ENCODE measurements at regions not wholly inside any gene's neighbourhood (a gene's known extent, or its start where the extent isn't known, plus 50 kb on each side); places are given as distances from the start of the nearest gene placed in this dataset.

GRCh38 chr13:72208112-72208645 lies 341.2 kb upstream of the DACH1 start:
- DNase-seq = no peak

GRCh38 chr13:72205773-72206172 lies 338.8 kb upstream of the DACH1 start:
- no peak for DNase-seq

- DNase-seq = no peak
These were observed 337.3 kb upstream of the DACH1 start for GRCh38 chr13:72204291-72204690.

GRCh38 chr13:72201726-72202125 lies 334.7 kb upstream of the DACH1 start:
- no peak for DNase-seq

GRCh38 chr13:72199640-72200039 lies 332.6 kb upstream of the DACH1 start:
- no peak for DNase-seq

GRCh38 chr13:72198967-72199560 lies 332.1 kb upstream of the DACH1 start:
- no peak for DNase-seq

- no peak for DNase-seq
These were observed 331.0 kb upstream of the DACH1 start for GRCh38 chr13:72198042-72198441.

GRCh38 chr13:72195044-72195704 lies 328.2 kb upstream of the DACH1 start:
- DNase-seq = no peak

- no peak for DNase-seq
These were observed 327.5 kb upstream of the DACH1 start for GRCh38 chr13:72194523-72194922.

GRCh38 chr13:72186730-72187422 lies 319.9 kb upstream of the DACH1 start:
- no peak for DNase-seq

- no peak for DNase-seq
These were observed 318.8 kb upstream of the DACH1 start for GRCh38 chr13:72185776-72186175.

- no peak for DNase-seq
These were observed 314.7 kb upstream of the DACH1 start for GRCh38 chr13:72181661-72182060.

GRCh38 chr13:72180253-72180952 lies 313.4 kb upstream of the DACH1 start:
- DNase-seq = no peak

- no peak for DNase-seq
These were observed 307.5 kb upstream of the DACH1 start for GRCh38 chr13:72174549-72174948.

GRCh38 chr13:72170571-72170970 lies 303.6 kb upstream of the DACH1 start:
- no peak for DNase-seq

GRCh38 chr13:72168126-72168855 lies 301.3 kb upstream of the DACH1 start:
- no peak for DNase-seq

- no peak for DNase-seq
These were observed 299.2 kb upstream of the DACH1 start for GRCh38 chr13:72166102-72166650.

GRCh38 chr13:72165276-72165675 lies 298.3 kb upstream of the DACH1 start:
- DNase-seq = no peak

GRCh38 chr13:72164811-72165210 lies 297.8 kb upstream of the DACH1 start:
- DNase-seq = no peak

- DNase-seq = no peak
These were observed 296.7 kb upstream of the DACH1 start for GRCh38 chr13:72163678-72164077.

- no peak for DNase-seq
These were observed 294.0 kb upstream of the DACH1 start for GRCh38 chr13:72160977-72161376.

GRCh38 chr13:72156760-72157159 lies 289.8 kb upstream of the DACH1 start:
- DNase-seq = no peak

Measured in RPMI8226 (cell line).